ENCODE measurements at regions not wholly inside any gene's neighbourhood (a gene's known extent, or its start where the extent isn't known, plus 50 kb on each side); places are given as distances from the start of the nearest gene placed in this dataset.

DNA sequence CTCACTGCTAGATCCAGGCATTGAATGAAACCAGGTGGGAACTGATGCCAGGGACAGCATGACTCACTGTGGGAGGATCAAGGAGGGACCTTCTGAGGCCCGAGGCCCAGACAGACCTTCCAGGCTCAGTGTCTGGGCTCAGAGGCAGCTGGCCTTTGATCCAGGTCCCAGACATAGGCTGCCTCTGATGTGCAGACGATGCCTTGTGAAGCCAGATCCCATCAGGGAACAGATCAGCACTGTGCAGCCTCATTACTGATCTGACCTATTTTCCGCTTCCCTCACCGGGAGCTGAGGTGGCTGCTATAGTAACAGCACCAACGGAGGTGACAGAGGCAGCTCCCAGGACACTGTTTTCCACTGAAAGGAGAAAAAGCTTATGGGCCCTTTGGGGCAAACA lies 399.5 kb downstream of the MATN1 start:
- Histone ChIP-seq H3K4me1 (ENCODE audit: insufficient read depth) (no peaks in the 10 kb centered on the region), H3K4me3 (no peak overlapping the region), H3K36me3 (no peaks in the 10 kb centered on the region), H3K27ac (no peak overlapping the region), H3K27me3 (no peaks in the 10 kb centered on the region), H3K9me3 (no peaks in the 10 kb centered on the region)
- intact Hi-C loops (cut with DNase I), result no loop called here
- no peak for DNase-seq
- TF ChIP-seq CTCF (IDR thresholded peaks at IDR 0.05) (no peak), EP300 (IDR thresholded peaks at IDR 0.05) (no peak), POLR2A (IDR thresholded peaks at IDR 0.05) (no peak)
- 62 to 78% (median 63%) methylated on average over 5 of the region's 5 CpGs for WGBS, 3 donors

DNA sequence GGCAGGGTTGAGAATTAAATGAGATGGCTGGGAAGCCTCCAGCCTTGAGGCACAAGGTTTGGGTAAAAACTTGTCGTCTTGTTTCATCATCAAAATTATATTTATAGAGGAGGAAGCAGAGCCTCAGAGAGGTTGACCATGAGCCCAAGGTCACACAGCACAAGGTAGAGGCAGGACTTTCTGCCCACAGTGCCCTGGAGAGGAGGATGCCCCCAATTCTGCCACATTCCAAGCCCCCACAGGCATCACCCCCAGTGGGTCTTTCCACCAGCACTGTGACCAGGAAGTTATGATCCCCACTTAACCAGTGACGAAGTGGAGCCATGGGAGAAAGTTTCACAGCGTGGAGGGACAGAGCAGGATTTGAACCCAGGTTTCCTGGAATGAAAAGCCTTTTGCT lies 400.0 kb downstream of the MATN1 start:
- Histone ChIP-seq H3K27ac (no peak overlapping the region), H3K9me3 (no peaks in the 10 kb centered on the region), H3K27me3 (no peaks in the 10 kb centered on the region), H3K4me1 (ENCODE audit: insufficient read depth) (no peaks in the 10 kb centered on the region), H3K36me3 (no peaks in the 10 kb centered on the region), H3K4me3 (no peak overlapping the region)
- 77 to 90% (median 83%) methylated on average over 3 of the region's 3 CpGs for WGBS, 3 donors
- TF ChIP-seq EP300 (IDR thresholded peaks at IDR 0.05), result no peak
- TF ChIP-seq CTCF (IDR thresholded peaks at IDR 0.05), result no peak
- no peak for TF ChIP-seq POLR2A (IDR thresholded peaks at IDR 0.05)
- no peak for DNase-seq
- intact Hi-C loops (cut with DNase I), result no loop called here

DNA sequence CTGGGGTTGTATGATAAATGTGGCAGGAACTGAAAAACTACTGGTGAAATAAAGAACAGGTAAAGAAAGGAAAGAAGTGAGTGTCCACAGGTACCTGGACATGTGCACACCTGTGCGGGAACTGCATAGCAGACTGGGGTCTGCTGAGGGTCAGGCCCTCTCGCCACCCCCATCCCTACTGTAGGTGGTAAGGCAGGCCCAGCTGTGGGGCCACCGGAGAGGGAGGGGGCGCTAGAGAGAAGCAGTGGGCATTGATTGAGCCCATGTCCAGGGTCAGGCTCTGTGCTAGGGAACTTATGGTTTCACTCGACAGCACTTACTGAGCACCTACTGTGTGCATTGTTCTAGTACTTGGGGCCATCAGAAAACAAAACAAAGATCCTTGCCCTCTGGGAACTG lies 400.5 kb downstream of the MATN1 start:
- no peaks in the 10 kb centered on the region for H3K36me3 ChIP-seq
- H3K27me3 ChIP-seq, result no peaks in the 10 kb centered on the region
- intact Hi-C loops (cut with DNase I), result no loop called here
- no peak overlapping the region for H3K27ac ChIP-seq
- WGBS, 3 donors, result 78 to 85% (median 83%) methylated on average over 5 of the region's 5 CpGs
- no peaks in the 10 kb centered on the region for H3K9me3 ChIP-seq
- no peak for DNase-seq
- H3K4me1 ChIP-seq (ENCODE audit: insufficient read depth), result no peaks in the 10 kb centered on the region
- TF ChIP-seq CTCF (IDR thresholded peaks at IDR 0.05) (no peak), EP300 (IDR thresholded peaks at IDR 0.05) (no peak), POLR2A (IDR thresholded peaks at IDR 0.05) (no peak)
- no peak overlapping the region for H3K4me3 ChIP-seq

DNA sequence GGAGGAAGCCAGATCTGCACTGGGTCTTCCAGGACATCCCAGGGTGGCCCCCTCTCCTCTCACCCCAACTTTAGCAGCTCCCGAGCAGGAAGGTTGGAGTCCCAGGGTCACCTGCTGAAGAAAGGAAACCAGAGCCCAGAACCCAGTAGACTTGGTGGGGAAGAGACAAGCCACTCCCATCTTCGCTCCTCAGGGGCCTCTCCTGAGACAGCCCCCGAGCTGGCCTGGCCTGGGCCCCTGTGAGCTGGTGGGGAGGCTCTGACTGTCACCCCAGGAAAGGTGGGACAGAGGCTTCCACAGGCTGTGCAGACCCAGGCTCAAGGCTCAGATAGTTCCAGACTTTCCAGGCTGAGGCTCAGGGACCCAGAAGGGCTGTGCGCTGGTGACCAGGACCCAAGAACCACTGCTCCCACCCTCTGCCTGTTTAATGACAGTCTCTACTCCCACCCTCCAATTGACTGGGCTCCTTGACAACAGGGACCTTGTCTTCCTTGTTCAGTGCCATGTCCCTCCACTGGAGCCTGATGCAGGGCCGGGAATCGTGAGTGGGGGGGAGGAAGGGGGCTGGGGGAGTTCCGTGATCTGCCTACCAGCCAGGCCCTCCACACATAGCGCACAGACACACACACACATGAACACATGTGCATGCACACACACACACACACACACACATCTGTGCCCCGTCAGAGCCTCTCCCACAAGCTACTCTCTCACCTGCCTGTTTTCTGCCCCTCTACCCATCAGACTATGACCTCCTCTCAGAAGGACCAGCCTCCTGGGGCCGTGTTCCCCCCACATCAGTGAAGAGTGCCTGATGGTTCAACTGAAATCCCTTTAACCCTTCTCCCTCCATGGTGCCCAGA lies 401.2 kb downstream of the MATN1 start:
- no peaks in the 10 kb centered on the region for H3K9me3 ChIP-seq
- H3K27me3 ChIP-seq, result no peaks in the 10 kb centered on the region
- 82 to 83% (median 82%) methylated on average over 10 of the region's 10 CpGs for WGBS, 3 donors
- H3K27ac ChIP-seq, result no peak overlapping the region
- no peak overlapping the region for H3K4me3 ChIP-seq
- H3K36me3 ChIP-seq, result no peaks in the 10 kb centered on the region
- intact Hi-C loops (cut with DNase I), result no loop called here
- TF ChIP-seq CTCF (IDR thresholded peaks at IDR 0.05) (no peak), EP300 (IDR thresholded peaks at IDR 0.05) (no peak), POLR2A (IDR thresholded peaks at IDR 0.05) (no peak)
- H3K4me1 ChIP-seq (ENCODE audit: insufficient read depth), result no peaks in the 10 kb centered on the region
- DNase-seq, result no peak

Data from ovary (tissue), 7 donors.